Right renal cortex interstitium (tissue), 3 donors: ENCODE measurements at regions not wholly inside any gene's neighbourhood (a gene's known extent, or its start where the extent isn't known, plus 50 kb on each side); places are given as distances from the start of the nearest gene placed in this dataset.

ENCODE experiments used
- DNase-seq, 3 donors: peaks; one replicate each; pipeline ENCODE4 v3.0.0-alpha.2; 2013; ENCODE audit warnings: low read depth in 3 of 3, low spot score in 2 of 3

- no peak for DNase-seq
Observed at GRCh38 chr12:87280893-87281292, 748.3 kb downstream of the C12orf50 start.

GRCh38 chr12:87280356-87280755 is 748.8 kb downstream of the C12orf50 start:
- DNase-seq: no peak

DNA sequence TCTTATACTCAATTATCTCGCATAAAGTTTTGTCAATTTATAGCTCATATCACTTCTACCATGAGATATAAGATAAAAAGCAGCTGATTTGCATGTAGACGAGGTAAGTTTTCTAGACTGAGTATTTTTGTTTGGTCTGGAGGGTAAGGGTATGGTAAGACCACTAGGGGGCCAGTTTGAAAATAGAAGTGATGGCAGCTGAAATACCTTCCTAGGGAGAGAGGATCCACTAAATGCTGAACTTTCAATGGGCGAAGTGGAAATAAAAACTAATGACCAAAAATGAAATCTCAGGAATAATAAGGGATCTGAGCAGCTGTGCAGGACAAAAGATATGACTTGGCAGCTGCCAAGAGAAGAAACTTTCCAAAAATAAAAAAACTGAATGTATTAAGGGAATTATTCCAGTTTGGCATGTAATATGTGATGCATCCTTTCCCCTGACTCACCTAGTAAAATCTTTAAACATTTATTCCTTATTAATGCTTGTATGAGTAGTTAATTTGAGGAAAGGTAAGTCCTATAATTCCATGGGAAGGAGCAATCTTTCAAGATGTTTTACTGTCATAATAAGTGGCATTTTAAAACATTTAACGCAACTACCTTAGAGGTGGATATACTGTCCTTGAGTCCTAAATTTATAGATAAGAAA is 754.5 kb downstream of the C12orf50 start:
- DNase-seq: no peak

- DNase-seq: no peak
Observed at GRCh38 chr12:87272851-87273250, 756.4 kb downstream of the C12orf50 start.

DNA sequence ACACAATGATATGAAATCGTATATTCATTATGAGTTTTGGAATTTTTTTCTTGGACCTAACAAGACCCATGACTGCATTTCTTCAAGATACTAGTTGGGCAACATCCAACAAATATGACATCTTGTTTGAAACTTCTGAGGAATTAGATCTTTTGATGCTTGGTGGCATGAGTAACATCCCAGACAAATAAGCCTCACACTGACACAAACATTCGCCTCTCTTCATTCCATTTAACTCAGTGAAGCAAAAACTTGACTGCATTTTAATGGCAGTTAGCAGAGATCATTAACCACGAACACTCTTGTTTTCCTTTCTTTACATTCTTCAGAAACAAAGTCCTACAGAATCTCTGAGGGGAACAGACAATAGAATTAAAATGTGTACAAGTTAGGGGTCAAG is 758.3 kb downstream of the C12orf50 start:
- peak in 1 of 3 donors; percentile 3 for DNase-seq

- DNase-seq: no peak
Observed at GRCh38 chr12:87266305-87266704, 762.9 kb downstream of the C12orf50 start.

DNA sequence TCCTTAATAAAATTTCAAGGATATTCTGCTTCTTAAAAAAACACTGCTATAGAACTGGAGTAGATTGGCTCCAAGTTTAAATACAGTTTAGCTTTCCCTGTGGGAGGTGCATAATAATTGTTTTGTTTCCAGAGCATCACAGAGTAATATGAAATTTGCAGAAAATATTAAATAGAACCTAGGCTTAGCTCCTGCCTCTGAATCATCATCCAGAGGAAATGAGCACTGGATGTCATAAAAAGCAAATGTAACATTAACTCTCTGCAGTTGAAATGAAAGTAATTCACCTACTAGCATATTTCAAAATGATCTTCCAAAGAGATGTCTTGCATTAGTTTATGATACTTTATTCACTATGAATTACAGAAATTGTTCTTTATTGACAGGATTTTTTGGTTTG is 769.8 kb downstream of the C12orf50 start:
- DNase-seq: no peak

- DNase-seq: no peak
Observed at GRCh38 chr12:87254381-87255030, 774.7 kb downstream of the C12orf50 start.

- no peak for DNase-seq
Observed at GRCh38 chr12:87253157-87253556, 776.0 kb downstream of the C12orf50 start.

GRCh38 chr12:87246726-87247125 is 782.5 kb downstream of the C12orf50 start:
- DNase-seq: no peak

DNA sequence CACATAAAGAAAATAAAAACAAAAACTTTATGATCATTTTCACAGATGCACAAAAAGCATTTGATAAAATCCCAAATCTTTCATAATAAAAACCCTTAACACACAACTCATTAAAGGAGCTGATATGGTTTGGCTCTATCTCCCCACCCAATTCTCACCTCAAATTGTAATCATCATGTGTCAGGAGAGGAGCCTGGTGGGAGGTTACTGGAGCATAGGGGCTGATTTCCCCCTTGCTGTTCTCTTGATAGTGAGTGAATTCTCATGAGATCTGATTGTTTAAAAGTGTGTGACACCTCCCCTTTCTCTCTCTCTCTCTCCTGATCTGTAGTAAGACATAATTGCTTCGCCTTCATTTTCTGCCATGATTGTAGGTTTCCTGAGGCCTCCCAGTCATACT is 790.7 kb downstream of the C12orf50 start:
- DNase-seq: no peak

DNA sequence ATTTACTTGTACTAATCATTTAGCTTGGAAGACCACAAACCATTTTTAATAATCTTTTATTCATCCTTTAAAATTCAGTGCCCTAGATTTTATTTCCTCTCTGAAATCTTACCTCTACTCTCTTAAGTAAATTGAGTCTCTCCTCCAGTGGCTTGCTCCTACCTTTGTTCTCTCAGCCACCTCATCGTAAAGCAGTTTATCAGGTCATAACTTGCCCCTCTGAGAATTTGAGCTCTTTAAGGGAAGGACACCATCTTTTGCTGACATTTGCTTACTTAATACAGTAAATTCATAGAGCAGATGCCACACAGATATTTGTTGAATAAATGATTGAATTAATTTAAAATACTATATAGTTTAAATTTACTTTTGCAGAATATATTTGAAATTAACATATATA is 794.3 kb downstream of the C12orf50 start:
- DNase-seq: no peak

DNA sequence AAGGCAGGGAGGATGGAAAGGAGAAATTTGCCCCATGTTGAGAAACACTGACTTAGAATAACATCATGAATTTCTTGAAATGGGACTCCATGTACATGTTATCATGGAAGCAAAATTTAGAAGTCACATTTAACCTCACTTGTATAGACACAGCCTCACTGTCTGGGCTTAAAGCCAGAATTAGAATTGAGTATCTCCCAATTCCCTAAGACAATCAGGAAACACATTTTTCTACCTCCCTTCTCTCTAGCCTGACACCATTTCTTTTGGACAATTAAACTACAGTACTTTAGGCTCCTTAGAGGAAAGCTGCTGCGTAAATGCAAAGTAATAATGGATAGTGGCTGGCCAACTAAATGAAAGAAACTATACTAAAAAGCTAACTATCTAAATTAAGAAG is 795.5 kb downstream of the C12orf50 start:
- no peak for DNase-seq

DNA sequence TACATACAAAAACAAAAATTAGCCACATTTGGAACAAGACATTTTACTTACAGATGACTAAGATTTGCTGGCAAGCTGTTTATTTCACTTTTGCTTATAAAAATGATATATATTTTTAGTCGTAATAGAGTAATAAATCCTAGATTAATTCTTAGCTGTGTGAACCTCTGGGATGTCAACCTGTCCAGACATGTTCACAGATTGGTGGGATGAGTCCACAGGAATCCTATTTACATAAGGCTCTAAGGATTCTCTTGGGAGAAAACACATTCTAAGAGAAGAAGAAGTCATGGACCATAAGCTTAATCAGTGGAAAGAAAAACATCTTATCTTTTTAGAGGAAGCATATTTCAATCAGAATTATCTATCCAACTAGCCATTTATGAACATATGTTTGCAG is 797.4 kb downstream of the C12orf50 start:
- no peak for DNase-seq

DNA sequence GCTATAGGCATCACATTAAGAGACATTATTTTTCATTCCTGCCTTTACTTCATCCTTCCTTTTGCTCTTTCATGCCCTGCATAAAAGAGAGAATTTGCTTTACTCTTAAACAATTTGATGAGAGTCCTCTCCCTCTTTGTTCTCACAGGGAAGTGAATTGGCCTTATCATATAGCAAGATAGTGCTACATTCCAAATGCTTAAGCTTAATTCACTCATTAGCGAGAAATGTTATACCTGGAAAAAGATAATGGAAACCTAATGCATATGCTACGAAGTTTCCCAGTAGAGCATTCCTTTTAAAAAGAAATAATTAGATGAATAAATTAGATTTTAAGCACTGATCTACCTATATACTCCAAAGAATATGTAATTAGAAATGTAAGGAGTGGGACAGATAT is 798.8 kb downstream of the C12orf50 start:
- DNase-seq: no peak

- DNase-seq: no peak
Observed at GRCh38 chr12:87227162-87227561, 802.0 kb downstream of the C12orf50 start.

- no peak for DNase-seq
Observed at GRCh38 chr12:87217491-87217890, 811.7 kb downstream of the C12orf50 start.

DNA sequence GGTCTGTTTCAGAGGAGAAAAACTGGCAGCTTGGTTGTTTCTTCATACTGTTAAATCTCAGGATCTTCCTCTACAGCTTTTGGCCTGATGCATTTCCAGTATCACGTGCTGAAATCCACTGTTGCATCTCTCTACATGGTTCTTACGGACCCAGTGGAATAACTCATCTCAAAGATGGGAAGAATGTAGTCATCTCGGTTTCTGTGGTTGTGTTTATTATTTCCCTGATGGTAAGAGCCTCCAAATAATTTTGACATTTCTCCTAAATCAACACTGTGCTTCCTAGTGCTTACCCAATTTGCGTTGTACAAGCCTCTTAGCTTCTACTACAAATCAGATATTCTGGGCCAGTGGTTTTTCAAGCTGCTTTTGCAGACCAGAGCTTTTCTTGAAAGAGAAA is 812.8 kb downstream of the C12orf50 start:
- DNase-seq: no peak

DNA sequence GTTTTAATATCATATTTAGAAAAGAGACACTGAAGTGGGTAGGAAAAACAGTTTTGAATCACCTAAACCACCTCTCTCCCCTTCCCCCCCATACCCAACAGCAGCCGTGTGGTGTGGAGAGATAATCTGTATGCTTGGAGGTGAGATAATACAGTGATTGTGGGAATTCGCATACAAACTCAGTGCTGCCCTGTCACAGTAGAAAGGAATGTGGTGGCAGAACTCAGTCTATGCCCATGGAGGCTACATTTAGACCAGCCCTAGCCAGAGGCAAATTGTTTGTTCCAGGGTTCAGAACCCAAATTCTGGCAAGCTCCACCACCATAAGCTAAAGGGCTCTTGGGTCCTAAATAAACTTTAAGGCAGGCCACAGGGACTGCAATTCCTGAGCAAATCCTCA is 827.0 kb downstream of the C12orf50 start:
- DNase-seq: no peak

DNA sequence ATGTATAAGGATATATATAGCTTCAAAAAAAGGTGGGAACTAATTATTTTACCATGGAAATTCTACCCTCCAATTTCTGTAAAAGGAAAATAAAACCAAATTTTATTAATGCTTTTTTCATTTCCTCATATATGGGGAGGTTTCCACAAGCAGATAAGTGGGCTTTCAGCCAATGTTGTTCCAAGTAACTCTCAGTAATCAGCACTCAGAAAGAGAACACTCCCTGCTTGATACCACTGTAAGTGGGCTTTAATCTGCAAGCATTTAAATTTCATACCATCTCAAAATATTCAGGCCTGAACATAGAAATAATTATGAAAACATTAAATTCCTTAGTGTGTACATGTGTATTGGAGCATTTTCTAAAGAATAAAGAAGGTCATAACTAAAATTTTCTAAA is 827.6 kb downstream of the C12orf50 start:
- no peak for DNase-seq

- no peak for DNase-seq
Observed at GRCh38 chr12:87200289-87200979, 828.8 kb downstream of the C12orf50 start.

DNA sequence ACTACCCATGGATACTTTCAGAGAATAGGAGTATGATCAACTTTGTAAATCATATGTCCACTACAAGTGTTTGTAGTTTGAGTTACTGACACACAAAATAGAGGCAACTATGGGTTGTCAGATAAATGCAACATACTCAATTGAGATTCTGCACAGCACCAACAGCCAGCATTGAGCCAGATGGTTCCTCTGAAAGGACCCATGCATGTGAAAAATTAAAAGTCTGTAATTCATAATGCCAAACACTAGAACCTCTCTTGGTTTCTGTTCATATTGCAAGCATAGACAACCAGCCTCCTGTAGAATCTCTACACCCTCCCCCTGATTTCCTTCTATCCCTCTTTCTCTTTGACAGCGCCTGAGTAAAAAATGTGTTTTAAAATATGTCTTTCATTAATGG is 831.0 kb downstream of the C12orf50 start:
- no peak for DNase-seq
